ENCODE measurements at regions not wholly inside any gene's neighbourhood (a gene's known extent, or its start where the extent isn't known, plus 50 kb on each side); places are given as distances from the start of the nearest gene placed in this dataset.

DNA sequence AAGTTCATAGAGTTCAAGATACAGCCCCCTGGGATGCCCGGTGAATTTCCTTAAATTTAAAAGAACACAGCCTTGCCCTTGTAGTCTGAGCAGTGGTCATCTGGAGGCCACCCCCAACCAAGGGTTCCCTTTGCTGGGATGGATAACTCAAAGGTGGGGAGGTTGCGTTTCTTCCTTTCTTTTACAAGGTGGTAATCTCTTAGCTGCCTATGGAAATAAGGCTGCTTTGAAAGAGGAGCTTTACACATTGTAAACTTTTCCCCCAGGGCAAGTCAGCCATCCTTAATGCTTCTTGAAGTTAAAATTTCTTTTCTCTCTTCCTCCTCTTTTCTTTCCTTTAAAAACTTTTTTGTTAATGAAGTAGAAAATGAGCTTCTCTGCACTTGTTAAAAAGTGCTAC lies 71.2 kb upstream of the PRDM1 start:
- Histone ChIP-seq H3K36me3 (ENCODE audit: insufficient read depth, insufficient read length, low read length) (no peaks in the 10 kb centered on the region), H3K27me3 (ENCODE audit: insufficient read depth, insufficient read length) (no peaks in the 10 kb centered on the region), H3K9me3 (ENCODE audit: insufficient read depth, low read length) (no peaks in the 10 kb centered on the region), H3K4me3 (ENCODE audit: insufficient read length, low read depth) (no peak overlapping the region), H3K9ac (ENCODE audit: insufficient read length, low read depth) (no peak overlapping the region), H3K4me1 (ENCODE audit: insufficient read depth, insufficient read length) (peaks cover 8% of the 10 kb centered on the region)
- TF ChIP-seq YY1 (IDR thresholded peaks at IDR 0.05; ENCODE audit: insufficient read depth, insufficient read length), result no peak
- no peak for TF ChIP-seq SUZ12 (IDR thresholded peaks at IDR 0.05; ENCODE audit: extremely low read depth, insufficient read depth, insufficient read length)
- TF ChIP-seq ZNF274 (IDR thresholded peaks at IDR 0.05; ENCODE audit: low read depth, low read length), result no peak
- no peak for DNase-seq (ENCODE audit: low read depth, low spot score)

DNA sequence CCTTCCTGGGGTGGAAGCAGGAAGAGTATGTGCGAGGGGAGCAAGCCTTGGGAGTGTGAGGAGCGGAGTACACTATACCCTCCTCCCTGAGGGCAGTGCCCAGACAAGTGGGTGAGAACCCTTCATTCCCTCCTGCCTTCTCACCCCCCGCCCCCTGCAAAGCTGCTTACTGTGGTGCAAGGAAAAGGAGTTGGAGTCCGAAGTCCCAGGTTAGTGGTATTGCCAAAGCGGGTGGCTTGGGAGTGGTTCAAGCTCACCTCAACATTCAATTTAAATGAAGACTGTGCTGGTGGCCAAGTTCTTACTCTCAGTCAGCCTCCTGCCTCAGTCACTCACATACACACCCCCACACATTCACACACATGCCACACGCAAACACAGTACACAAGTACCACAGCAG lies 74.7 kb upstream of the PRDM1 start:
- Histone ChIP-seq H3K36me3 (ENCODE audit: insufficient read depth, insufficient read length, low read length) (no peaks in the 10 kb centered on the region), H3K9me3 (ENCODE audit: insufficient read depth, low read length) (no peaks in the 10 kb centered on the region), H3K4me1 (ENCODE audit: insufficient read depth, insufficient read length) (peaks cover 8% of the 10 kb centered on the region), H3K4me3 (ENCODE audit: insufficient read length, low read depth) (no peak overlapping the region), H3K9ac (ENCODE audit: insufficient read length, low read depth) (peak overlapping the region; percentile 21), H3K27me3 (ENCODE audit: insufficient read depth, insufficient read length) (no peaks in the 10 kb centered on the region)
- TF ChIP-seq SUZ12 (IDR thresholded peaks at IDR 0.05; ENCODE audit: extremely low read depth, insufficient read depth, insufficient read length) (no peak), ZNF274 (IDR thresholded peaks at IDR 0.05; ENCODE audit: low read depth, low read length) (no peak), YY1 (IDR thresholded peaks at IDR 0.05; ENCODE audit: insufficient read depth, insufficient read length) (no peak)
- no peak for DNase-seq (ENCODE audit: low read depth, low spot score)

DNA sequence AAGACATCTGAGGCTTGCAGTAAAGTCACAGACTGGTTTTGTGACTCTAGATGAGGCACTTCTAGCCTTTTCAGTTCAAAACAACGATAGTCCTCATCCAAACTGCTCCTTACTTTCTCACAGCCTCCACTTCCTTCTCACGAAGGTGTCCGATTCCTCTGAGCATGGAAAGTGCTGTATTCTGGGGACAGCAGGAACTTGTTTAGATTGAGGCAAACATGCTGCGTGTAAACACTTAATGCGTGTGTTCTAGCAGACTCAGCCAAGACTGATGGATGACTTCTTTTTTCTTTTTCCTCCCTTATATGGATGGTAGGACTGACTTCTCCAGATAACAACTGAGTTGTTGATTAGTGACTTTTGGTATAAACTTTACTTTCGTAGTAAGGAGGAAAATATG lies 80.2 kb upstream of the PRDM1 start:
- Histone ChIP-seq H3K4me3 (ENCODE audit: insufficient read length, low read depth) (no peak overlapping the region), H3K36me3 (ENCODE audit: insufficient read depth, insufficient read length, low read length) (no peaks in the 10 kb centered on the region), H3K9ac (ENCODE audit: insufficient read length, low read depth) (no peak overlapping the region), H3K9me3 (ENCODE audit: insufficient read depth, low read length) (no peaks in the 10 kb centered on the region), H3K4me1 (ENCODE audit: insufficient read depth, insufficient read length) (no peaks in the 10 kb centered on the region), H3K27me3 (ENCODE audit: insufficient read depth, insufficient read length) (no peaks in the 10 kb centered on the region)
- no peak for DNase-seq (ENCODE audit: low read depth, low spot score)
- TF ChIP-seq SUZ12 (IDR thresholded peaks at IDR 0.05; ENCODE audit: extremely low read depth, insufficient read depth, insufficient read length), result no peak
- no peak for TF ChIP-seq YY1 (IDR thresholded peaks at IDR 0.05; ENCODE audit: insufficient read depth, insufficient read length)
- TF ChIP-seq ZNF274 (IDR thresholded peaks at IDR 0.05; ENCODE audit: low read depth, low read length), result no peak

DNA sequence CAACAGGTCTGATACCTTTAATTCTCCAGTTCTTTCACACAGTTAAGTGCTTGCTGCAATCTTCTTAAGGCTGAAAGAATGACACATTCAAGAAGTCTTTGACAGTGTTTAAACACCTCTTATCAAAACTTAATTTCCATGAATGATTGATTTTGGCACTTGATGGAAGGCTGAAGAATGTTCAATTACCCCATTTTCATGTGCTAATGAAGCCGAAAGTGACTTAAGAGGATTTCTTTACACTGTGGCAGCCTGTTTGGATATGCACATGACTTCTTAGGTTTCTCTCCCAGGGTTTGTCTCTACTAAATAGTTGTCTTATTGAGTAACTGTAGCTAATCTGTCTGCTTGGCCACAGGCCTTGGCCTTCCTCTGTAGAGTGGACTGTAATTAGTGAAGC lies 81.1 kb upstream of the PRDM1 start:
- no peak for DNase-seq (ENCODE audit: low read depth, low spot score)
- Histone ChIP-seq H3K4me3 (ENCODE audit: insufficient read length, low read depth) (no peak overlapping the region), H3K36me3 (ENCODE audit: insufficient read depth, insufficient read length, low read length) (no peaks in the 10 kb centered on the region), H3K27me3 (ENCODE audit: insufficient read depth, insufficient read length) (no peaks in the 10 kb centered on the region), H3K9ac (ENCODE audit: insufficient read length, low read depth) (no peak overlapping the region), H3K9me3 (ENCODE audit: insufficient read depth, low read length) (no peaks in the 10 kb centered on the region), H3K4me1 (ENCODE audit: insufficient read depth, insufficient read length) (no peaks in the 10 kb centered on the region)
- TF ChIP-seq YY1 (IDR thresholded peaks at IDR 0.05; ENCODE audit: insufficient read depth, insufficient read length), result no peak
- TF ChIP-seq ZNF274 (IDR thresholded peaks at IDR 0.05; ENCODE audit: low read depth, low read length), result no peak
- no peak for TF ChIP-seq SUZ12 (IDR thresholded peaks at IDR 0.05; ENCODE audit: extremely low read depth, insufficient read depth, insufficient read length)

DNA sequence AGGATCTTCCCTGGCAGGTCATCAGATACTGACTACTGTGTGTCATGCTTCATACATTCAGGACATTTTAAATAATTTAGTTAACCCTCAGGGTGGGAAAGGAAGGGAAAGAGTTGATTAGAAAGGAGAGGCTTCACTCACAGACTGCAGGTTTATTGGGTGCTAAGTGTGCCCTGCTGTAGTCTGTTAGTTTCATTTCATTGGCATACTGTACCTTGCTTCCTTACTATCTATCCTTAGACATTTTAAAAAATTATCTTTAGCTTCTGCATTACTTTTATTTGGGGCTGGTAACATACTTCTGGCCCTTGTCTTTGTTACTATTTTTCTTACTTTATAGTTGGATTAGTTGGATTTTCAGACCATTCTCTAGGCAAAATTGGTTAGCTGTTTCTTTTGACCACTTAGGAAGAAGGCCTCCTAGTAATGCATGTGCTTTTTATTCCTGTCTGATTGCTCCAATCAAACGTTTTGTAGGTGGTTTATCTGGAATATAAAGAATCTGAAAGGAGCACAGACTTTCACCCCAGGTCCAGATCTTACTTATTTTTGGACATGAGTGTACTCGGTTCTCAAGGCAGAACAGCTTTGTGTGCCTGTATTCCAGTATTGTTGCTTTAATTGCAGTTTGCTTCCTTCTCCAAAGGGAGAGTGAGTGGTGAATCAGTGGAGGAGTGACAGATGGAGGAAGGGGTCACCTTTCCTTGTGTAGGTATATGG lies 82.7 kb upstream of the PRDM1 start:
- Histone ChIP-seq H3K4me1 (ENCODE audit: insufficient read depth, insufficient read length) (no peaks in the 10 kb centered on the region), H3K9me3 (ENCODE audit: insufficient read depth, low read length) (no peaks in the 10 kb centered on the region), H3K4me3 (ENCODE audit: insufficient read length, low read depth) (no peak overlapping the region), H3K36me3 (ENCODE audit: insufficient read depth, insufficient read length, low read length) (no peaks in the 10 kb centered on the region), H3K27me3 (ENCODE audit: insufficient read depth, insufficient read length) (no peaks in the 10 kb centered on the region), H3K9ac (ENCODE audit: insufficient read length, low read depth) (no peak overlapping the region)
- TF ChIP-seq ZNF274 (IDR thresholded peaks at IDR 0.05; ENCODE audit: low read depth, low read length), result no peak
- no peak for TF ChIP-seq SUZ12 (IDR thresholded peaks at IDR 0.05; ENCODE audit: extremely low read depth, insufficient read depth, insufficient read length)
- TF ChIP-seq YY1 (IDR thresholded peaks at IDR 0.05; ENCODE audit: insufficient read depth, insufficient read length), result no peak
- no peak for DNase-seq (ENCODE audit: low read depth, low spot score)

DNA sequence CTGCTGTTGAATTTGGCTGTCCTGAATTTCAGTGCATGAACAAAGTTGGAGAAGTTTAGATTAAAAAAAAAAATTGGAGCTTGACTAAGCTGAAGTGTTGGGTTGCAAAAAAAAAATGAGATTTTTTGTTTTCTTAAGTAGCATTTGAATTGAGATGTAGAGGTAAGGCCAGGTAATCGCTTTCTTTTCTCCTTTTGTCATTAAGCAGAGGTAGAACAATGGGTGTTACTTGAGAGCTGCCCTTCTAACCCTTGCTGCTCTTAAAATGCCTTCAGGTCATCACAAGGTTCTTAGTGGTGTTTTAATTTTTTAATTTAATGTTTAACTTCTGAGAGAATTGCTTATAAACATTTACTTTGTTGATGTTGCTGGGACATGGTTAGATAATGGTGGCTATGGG lies 84.1 kb upstream of the PRDM1 start:
- H3K27me3 ChIP-seq (ENCODE audit: insufficient read depth, insufficient read length), result peaks cover 13% of the 10 kb centered on the region
- no peaks in the 10 kb centered on the region for H3K4me1 ChIP-seq (ENCODE audit: insufficient read depth, insufficient read length)
- H3K9me3 ChIP-seq (ENCODE audit: insufficient read depth, low read length), result no peaks in the 10 kb centered on the region
- no peaks in the 10 kb centered on the region for H3K36me3 ChIP-seq (ENCODE audit: insufficient read depth, insufficient read length, low read length)
- DNase-seq (ENCODE audit: low read depth, low spot score), result no peak
- no peak overlapping the region for H3K9ac ChIP-seq (ENCODE audit: insufficient read length, low read depth)
- no peak for TF ChIP-seq YY1 (IDR thresholded peaks at IDR 0.05; ENCODE audit: insufficient read depth, insufficient read length)
- no peak for TF ChIP-seq SUZ12 (IDR thresholded peaks at IDR 0.05; ENCODE audit: extremely low read depth, insufficient read depth, insufficient read length)
- no peak for TF ChIP-seq ZNF274 (IDR thresholded peaks at IDR 0.05; ENCODE audit: low read depth, low read length)
- no peak overlapping the region for H3K4me3 ChIP-seq (ENCODE audit: insufficient read length, low read depth)

DNA sequence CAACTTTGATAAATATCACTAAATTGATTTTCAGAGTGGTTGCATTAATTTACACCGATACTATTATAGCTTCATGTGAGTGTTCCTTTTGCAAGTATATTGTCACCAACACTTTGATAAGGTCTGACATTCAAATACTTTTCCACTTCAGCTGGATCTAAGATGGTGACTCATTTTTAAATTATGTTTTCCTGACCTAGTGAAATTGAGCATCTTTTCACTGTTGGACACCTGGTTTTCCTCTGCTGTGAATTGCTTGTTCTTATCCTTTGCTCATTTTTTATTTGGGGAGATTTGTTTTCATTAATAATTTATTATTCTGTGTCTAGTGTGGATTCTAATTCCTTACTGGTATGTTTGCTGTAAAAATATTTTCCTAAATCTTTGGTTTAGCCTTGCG lies 85.2 kb upstream of the PRDM1 start:
- no peaks in the 10 kb centered on the region for H3K4me1 ChIP-seq (ENCODE audit: insufficient read depth, insufficient read length)
- no peak overlapping the region for H3K4me3 ChIP-seq (ENCODE audit: insufficient read length, low read depth)
- no peak for DNase-seq (ENCODE audit: low read depth, low spot score)

More for the DNA sequence above, 85.2 kb upstream of the PRDM1 start:
- no peaks in the 10 kb centered on the region for H3K36me3 ChIP-seq (ENCODE audit: insufficient read depth, insufficient read length, low read length)
- TF ChIP-seq SUZ12 (IDR thresholded peaks at IDR 0.05; ENCODE audit: extremely low read depth, insufficient read depth, insufficient read length) (no peak), ZNF274 (IDR thresholded peaks at IDR 0.05; ENCODE audit: low read depth, low read length) (no peak), YY1 (IDR thresholded peaks at IDR 0.05; ENCODE audit: insufficient read depth, insufficient read length) (no peak)
- H3K9ac ChIP-seq (ENCODE audit: insufficient read length, low read depth), result no peak overlapping the region
- H3K9me3 ChIP-seq (ENCODE audit: insufficient read depth, low read length), result no peaks in the 10 kb centered on the region
- peaks cover 24% of the 10 kb centered on the region for H3K27me3 ChIP-seq (ENCODE audit: insufficient read depth, insufficient read length)
